NCI-H510A treated with DMSO at 0.1 percent for 48 hours (cell line): ENCODE measurements at regions not wholly inside any gene's neighbourhood (a gene's known extent, or its start where the extent isn't known, plus 50 kb on each side); places are given as distances from the start of the nearest gene placed in this dataset.

Experiments used
- DNase-seq: peaks from one replicate; lab custom pipeline; 2025; lab: John Stamatoyannopoulos, UW

- no peak for DNase-seq
Measured at GRCh38 chr3:64848127-64848800, 160.5 kb upstream of the ADAMTS9 start.

GRCh38 chr3:64844558-64844957, 156.8 kb upstream of the ADAMTS9 start:
- no peak for DNase-seq

GRCh38 chr3:64837986-64838735, 150.4 kb upstream of the ADAMTS9 start:
- DNase-seq: no peak

GRCh38 chr3:64837126-64837738, 149.4 kb upstream of the ADAMTS9 start:
- no peak for DNase-seq

GRCh38 chr3:64836097-64836496, 148.3 kb upstream of the ADAMTS9 start:
- DNase-seq: no peak

GRCh38 chr3:64832098-64832497, 144.3 kb upstream of the ADAMTS9 start:
- DNase-seq: no peak

GRCh38 chr3:64830681-64831080, 142.9 kb upstream of the ADAMTS9 start:
- DNase-seq: no peak

- DNase-seq: no peak
Measured at GRCh38 chr3:64829331-64829730, 141.5 kb upstream of the ADAMTS9 start.

GRCh38 chr3:64828276-64828675, 140.5 kb upstream of the ADAMTS9 start:
- no peak for DNase-seq

- no peak for DNase-seq
Measured at GRCh38 chr3:64827431-64827830, 139.6 kb upstream of the ADAMTS9 start.

- no peak for DNase-seq
Measured at GRCh38 chr3:64827019-64827418, 139.2 kb upstream of the ADAMTS9 start.

GRCh38 chr3:64825404-64826120, 137.8 kb upstream of the ADAMTS9 start:
- peak; percentile 48 for DNase-seq

- no peak for DNase-seq
Measured at GRCh38 chr3:64824394-64824909, 136.7 kb upstream of the ADAMTS9 start.

GRCh38 chr3:64818196-64818595, 130.4 kb upstream of the ADAMTS9 start:
- DNase-seq: no peak

- no peak for DNase-seq
Measured at GRCh38 chr3:64816355-64816754, 128.6 kb upstream of the ADAMTS9 start.

GRCh38 chr3:64815789-64816188, 128.0 kb upstream of the ADAMTS9 start:
- DNase-seq: no peak

- DNase-seq: no peak
Measured at GRCh38 chr3:64815195-64815631, 127.4 kb upstream of the ADAMTS9 start.

GRCh38 chr3:64814351-64814750, 126.6 kb upstream of the ADAMTS9 start:
- DNase-seq: no peak

- DNase-seq: no peak
Measured at GRCh38 chr3:64813326-64813725, 125.5 kb upstream of the ADAMTS9 start.

GRCh38 chr3:64809086-64809485, 121.3 kb upstream of the ADAMTS9 start:
- DNase-seq: no peak

GRCh38 chr3:64808061-64808460, 120.3 kb upstream of the ADAMTS9 start:
- no peak for DNase-seq
